NCI-H510A treated with DMSO at 0.1 percent for 48 hours (cell line): ENCODE measurements at regions not wholly inside any gene's neighbourhood (a gene's known extent, or its start where the extent isn't known, plus 50 kb on each side); places are given as distances from the start of the nearest gene placed in this dataset.

Experiments used
- DNase-seq: peaks from one replicate; lab custom pipeline; 2025; lab: John Stamatoyannopoulos, UW

DNA sequence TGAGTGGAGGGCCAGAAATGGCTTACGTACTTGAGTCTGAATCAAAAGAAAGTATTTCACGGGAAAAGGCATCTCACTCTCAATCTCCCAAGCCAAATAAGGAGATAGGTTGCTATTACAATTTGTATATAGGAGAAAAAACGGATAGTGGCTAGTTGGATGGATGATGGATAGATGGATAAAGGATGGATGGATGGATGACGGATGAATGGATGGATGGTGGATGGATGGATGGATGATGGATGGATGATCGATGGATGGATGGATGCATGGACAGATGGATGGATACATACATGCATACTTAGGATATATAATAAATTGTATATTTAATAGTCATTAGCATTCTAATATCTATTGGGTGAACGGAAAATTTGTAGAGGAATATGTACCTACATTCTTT, 82.2 kb upstream of the NRP1 start:
- DNase-seq = no peak

- no peak for DNase-seq
Observed at GRCh38 chr10:33416209-33416608, 81.7 kb upstream of the NRP1 start.

DNA sequence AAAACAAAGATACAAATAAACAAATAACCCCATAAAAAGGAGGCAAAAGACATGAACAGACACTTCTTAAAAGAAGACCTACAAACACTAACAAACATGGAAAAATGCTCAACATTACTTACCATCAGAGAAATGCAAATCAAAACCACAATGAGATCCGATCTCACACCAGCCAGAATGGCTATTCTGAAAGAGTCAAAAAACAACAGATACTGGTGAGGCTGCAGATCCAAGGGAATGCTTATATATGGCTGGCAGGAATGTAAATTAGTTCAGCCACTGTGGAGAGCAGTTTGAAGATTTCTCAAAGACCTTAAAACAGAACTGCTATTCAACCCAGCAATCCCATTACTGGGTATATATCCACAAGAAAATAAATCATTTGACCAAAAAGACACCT, 80.4 kb upstream of the NRP1 start:
- DNase-seq = no peak

- DNase-seq = no peak
Observed at GRCh38 chr10:33412653-33413361, 78.3 kb upstream of the NRP1 start.

DNA sequence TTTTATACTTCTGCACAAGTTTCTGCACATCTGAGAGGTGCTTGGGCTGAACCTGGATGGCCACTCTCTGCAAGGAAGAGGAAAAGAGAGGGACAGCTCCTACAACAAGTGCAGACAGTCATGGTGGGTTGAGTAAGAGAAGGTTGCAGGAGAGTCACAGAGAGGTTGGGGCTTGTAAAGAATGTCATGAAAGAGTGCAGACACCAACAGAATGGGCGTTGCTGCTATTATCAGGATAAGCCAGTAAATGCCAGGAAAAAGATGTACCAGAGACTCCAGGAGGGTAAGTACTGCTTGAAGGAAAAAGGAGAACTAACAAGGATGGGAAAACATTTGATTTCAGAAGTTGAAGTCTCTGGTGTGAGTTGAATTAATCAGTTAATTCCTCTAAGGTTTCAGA, 77.8 kb upstream of the NRP1 start:
- no peak for DNase-seq

DNA sequence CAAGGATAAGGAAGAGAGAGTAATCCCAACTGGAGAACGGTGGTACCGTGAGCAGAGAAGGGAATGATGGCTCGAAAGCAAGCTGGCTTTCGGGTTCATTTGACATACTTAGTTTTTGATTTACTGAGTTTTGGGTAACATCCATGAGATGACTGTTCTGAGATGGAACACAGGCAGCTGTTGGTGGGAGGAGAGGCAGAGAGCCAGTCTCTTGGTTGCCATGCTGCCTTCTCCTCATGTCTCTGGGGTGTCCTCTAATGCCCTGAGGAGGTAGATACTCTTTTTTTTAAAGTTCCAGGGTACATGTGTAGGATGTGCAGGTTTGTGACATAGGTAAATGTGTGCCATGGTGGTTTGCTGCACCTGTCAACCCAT, 76.4 kb upstream of the NRP1 start:
- DNase-seq = no peak

GRCh38 chr10:33410096-33410859, 75.8 kb upstream of the NRP1 start:
- no peak for DNase-seq

- DNase-seq = no peak
Observed at GRCh38 chr10:33406596-33406995, 72.1 kb upstream of the NRP1 start.

DNA sequence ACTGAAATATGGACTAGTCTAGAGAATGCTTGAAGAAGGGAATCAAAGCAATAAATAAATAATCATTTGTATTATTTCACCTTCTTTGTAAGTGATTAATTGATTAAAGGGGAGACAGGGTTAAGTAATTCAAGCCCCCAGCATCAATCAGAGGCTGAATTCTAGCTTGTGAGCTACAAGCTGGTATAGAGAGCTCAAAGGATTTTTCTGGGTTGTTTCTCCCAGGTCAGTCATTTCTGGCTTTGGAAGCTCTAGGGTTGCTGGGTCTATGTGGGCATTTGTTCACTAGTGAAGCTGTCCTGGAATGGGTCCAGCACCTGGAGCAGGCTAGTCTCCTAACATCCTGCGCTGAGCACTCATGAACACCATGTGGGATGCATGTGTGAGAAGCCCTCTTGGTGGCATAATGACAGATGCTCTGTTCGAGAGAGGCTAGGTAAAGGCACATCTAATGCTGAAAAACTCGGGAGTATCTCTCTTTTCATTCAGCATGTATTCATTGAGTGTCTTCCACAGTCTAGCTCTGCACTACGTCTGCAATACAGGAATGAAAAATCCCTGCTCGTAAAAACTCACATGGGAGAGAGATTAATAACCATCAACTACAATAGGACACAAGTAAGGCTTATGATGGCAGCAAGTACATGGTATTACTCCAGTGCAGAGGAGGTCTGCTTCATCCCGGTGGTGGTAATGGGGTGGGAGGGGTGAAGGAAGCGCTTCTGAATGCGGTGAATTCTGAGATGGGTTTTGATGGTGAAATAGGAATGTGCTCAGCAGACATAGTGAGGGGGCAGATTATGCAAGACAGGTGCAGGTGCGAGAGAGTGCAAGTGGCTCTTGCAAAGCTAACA, 68.0 kb upstream of the NRP1 start:
- DNase-seq = peak; percentile 17

GRCh38 chr10:33401300-33401699, 66.8 kb upstream of the NRP1 start:
- DNase-seq = no peak

DNA sequence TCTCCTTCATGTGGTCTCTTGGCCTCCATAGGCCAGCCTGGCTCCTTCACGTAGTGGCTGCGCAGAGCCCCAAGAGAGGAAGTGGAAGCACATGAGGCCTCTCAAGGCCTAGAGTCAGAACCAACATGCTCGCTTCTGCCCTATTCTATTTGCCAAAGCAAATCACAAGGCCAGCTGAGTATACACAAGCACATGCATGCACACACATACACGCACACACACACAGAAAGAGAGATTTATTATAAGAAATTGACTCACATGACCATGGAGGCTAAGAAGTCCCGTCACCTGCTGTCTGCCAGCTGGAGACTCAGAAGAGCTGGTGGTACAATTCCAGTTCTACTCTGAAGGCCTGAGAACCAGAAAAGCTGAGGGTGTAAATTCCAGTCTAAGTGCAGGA, 64.3 kb upstream of the NRP1 start:
- peak; percentile 7 for DNase-seq

DNA sequence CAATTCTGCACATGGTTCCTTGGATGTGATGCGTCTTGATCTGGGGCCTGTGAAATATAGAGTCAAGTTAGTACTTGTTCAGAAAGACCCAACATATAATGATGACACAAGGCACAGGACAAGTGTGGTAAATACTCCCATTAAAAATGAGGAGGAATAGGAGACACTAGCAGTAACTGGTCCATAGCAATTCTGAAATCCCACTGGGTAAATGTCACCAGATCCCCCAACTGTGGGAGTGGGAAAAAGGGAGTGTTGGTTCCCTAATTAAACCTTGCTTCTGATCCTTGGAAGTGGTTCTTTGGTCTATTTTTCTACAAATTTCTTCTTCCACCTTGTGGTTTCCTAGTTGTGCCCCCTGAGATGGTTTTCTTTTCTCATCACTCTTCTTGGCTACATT, 62.5 kb upstream of the NRP1 start:
- no peak for DNase-seq

GRCh38 chr10:33396279-33396678, 61.8 kb upstream of the NRP1 start:
- no peak for DNase-seq

DNA sequence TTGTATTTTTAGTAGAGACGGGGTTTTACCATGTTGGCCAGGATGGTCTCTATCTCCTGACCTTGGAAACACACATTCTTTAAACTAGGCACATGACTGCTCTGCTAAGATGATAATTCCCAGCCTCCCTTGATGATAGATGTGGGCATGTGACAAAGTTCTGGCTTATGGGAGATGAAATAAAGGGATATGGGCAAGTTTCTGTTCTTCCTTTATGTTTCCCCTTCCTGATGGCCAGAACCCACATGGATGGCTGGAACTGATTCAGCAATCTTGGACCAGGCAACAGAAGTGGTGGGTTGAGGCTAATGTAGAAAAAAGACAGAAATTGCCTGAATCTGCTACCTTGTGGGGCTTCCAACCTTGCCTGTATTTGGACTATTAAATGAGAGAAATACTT, 60.7 kb upstream of the NRP1 start:
- no peak for DNase-seq

DNA sequence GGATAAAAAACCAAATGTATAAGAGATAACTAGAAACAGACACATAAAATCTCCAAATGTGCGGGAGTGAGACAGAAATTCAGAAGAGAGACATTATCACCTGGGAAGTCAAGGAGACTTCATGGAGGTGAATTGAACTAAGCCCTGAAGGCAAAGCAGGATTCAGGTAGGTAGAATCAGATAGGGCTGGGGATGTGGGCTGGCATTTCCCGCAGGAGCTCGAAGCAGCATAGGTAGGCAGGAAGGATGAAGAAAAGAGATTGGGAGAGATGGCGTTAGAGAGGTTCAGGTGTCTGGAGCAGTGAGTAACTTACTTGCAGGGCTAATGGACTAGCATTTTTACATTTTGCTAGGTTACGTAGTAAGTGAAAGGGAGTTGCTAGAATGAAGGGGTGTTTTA, 58.2 kb upstream of the NRP1 start:
- DNase-seq = no peak

- DNase-seq = no peak
Observed at GRCh38 chr10:33391611-33392465, 57.4 kb upstream of the NRP1 start.

DNA sequence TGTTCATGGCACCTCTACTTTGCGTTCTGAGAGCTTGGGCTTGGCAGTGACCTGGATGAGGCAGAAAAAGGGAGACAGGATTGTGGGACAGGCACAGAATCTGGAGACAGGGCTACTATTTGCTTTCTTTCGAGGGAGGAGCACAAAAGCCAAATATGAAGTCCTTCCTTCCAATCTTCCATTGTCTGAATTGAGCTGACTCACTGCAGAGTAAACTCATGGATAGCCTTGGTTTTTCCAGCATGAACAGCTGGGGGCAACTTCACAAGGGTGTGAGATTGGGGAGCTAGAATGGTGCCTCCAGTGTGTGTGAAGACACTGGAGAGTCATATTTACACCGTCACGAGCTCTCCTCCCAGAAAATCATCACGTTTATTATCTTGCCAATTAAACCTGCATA, 55.6 kb upstream of the NRP1 start:
- no peak for DNase-seq

GRCh38 chr10:33388785-33389184, 54.3 kb upstream of the NRP1 start:
- DNase-seq = no peak

- DNase-seq = no peak
Observed at GRCh38 chr10:33388382-33388781, 53.9 kb upstream of the NRP1 start.

- no peak for DNase-seq
Observed at GRCh38 chr10:33387720-33388119, 53.3 kb upstream of the NRP1 start.

DNA sequence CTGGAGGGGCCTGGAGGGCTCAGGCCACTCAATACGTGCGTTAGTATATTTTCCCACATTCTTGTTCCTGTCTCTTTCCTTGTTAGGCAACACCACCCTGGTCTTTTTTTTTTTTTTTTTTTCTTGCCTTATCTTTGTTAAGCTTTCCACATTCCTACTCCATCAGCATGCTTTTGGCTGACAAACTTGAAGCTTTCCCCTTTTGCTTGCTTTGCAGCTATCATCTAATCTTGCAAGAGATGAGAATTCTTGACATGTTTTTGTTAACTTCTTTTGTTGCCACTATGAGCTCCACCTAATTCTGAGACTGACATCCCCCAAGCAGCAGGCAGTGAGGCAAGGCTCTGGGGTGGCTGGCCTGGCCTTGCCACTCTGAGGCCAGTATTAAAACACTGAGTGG, 52.5 kb upstream of the NRP1 start:
- DNase-seq = no peak

GRCh38 chr10:33385686-33386085, 51.2 kb upstream of the NRP1 start:
- DNase-seq = no peak
